Activated CD4-positive, alpha-beta T cell treated with anti-CD3 and anti-CD28 coated beads, Interleukin-2, amount 50 U/mL, for 4 hours (primary cell): ENCODE measurements at regions not wholly inside any gene's neighbourhood (a gene's known extent, or its start where the extent isn't known, plus 50 kb on each side); places are given as distances from the start of the nearest gene placed in this dataset.
"Not testable (repeated sequence)": the region's sequence is repeated elsewhere in the genome, so short reads cannot be mapped to it uniquely, and the experiment has no call there.

Source experiments
- DNase-seq, 2 experiments: peaks; one replicate each; pipeline ENCODE4 v3.0.0-alpha.2; 2020

DNA sequence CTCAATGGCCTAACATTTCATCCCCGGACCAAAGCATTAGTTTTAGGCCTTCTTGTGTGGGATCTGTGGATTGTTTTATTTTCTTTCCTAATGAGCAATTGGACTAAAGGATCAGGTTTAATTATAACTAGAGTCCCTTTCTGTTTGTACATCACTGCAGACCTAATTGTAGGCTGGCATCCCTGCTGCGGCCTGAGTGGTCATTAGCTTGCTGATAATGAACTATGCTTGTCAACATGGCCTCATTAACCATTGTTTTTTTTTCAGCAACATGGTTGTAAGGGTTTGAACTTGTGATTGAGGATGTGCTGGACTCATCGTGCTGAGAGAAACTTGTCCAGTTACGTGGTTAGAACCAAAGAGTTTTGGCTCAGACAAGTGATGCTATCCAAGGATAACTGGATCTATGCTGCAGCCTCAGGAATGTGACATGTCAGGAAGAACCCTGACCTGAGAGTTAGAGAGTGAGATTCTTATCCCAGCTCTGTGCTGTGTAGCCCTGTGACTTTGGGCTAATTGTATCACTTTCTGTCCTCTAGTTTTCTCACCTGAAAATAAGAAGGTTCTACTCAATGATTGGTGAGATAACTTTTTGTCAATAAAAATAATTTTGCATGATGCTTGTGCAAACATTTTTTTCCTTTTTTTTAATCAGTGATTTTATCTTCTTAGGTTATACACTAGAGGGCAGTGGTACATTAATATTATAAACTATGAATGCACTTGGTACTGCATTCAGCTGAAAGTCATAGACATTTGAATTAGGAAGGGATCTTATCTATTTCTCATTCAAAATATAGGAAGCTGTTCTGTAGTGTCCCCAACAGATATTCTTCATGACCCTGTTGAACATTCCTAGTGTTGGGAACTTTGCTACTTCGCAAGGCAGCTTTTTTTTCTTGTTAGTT, 140.9 kb downstream of the RNF144B start:
- no peak for DNase-seq

DNA sequence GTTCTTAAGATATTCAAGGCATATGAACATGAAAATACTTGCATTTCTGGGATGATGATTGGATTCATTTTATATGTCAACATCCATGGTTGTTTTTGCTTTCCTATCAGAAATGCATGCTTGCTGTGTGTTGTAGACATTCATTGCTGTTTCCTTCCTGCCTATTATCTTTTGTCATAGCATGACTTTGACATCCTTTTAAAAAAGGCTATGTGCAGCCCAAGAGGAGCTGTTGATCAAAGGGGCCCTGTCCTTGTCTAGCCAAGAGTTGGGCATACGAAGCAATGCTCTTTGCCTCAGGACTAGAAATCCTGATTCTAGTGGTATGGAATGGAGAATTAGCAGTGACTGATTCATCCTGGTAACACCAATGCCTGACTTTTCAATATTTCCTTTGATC, 143.1 kb downstream of the RNF144B start:
- no peak for DNase-seq

DNA sequence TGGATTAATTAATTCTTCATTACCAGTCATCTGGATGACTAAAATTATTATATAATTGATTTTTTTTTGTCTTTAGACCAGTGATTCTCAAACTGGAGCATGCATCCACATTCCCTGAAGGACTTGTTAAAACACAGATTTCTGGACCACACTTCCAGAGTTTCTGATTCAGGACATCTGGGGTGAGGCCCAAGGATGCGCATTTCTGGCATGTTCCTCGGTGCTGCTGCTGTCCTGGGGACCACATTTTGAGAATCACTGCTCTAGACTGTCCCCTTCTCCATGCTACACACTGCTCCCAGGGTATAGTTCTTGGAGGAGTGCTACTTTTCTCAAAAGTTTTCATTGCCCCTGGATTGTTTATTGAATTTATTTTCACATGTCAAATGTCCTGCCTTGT, 145.0 kb downstream of the RNF144B start:
- no peak for DNase-seq

DNA sequence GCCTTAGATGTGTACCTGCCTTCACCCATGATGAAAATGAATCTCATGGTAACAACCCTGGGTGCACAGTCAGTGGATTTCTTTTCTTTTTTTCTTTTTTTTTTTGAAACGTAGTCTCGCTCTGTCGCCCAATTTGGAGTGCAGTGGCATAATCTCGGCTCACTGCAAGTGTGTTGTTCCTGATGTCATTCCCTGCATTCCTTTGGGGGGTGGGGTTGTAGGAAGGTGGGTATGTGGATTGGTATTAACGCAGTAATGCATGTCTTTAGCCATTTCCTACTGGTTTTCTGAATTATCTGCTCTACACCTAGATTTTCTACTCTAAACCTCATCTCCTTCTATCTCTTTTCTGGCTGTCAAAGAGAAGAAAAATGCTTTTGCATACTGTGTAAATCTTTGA, 146.6 kb downstream of the RNF144B start:
- DNase-seq: no peak

DNA sequence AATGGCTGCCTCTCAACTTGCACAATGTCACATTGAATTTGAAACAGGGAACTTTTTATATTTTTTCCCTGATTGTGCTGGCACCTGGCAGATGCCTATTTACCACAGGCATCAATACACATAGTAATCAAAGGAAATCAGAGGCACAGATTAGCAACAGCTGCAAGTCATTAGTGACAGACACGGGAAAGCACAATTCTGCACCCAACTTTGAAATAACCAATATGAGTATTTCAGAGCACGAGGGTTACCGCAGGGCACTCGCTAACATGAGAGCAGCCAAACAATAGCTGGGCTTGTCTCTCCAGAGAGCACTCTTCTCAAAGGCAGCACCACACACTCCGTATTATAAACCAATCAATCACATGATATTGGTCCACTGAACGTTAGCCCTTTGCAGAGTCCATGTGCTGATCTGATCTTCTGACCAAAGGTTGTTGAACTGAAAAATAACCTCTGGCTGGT, 149.5 kb downstream of the RNF144B start:
- no peak for DNase-seq

DNA sequence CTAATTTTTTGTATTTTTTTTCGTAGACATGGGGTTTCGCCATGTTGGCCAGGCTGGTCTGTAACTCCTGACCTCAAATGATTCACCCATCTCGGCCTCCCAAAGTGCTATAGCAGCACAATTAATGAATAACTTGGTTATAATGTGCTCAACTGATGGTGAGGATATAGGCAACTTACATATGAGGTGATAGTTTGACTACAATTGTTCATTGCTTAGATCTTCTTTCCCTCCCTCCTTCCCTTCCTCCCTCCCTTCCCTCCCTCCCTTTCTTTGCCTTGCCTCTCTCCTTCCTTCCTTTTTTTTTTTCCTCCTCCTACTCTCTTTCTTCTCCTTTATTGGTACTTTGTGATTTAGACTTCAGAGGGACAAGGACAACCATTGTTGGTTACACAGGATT, 151.2 kb downstream of the RNF144B start:
- no peak for DNase-seq

DNA sequence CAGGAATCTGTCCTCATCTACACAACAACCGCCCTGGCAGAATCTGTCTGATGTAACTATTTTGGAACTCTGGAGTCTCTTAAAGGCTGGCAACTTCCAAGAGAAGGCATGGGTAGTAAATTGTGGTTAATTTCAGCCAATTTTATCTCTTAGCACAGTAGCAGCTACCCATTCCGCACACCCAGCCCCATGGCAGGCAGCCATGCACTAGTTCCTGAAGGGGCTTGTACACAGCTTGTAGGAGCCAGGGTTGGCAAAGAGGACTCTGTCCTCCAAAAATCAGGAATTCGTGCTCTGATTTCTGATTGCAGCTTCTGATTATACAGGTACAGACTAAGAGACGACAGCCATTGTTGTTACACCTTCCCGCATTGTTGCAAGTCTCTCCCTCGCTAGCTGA, 155.9 kb downstream of the RNF144B start:
- no peak for DNase-seq

DNA sequence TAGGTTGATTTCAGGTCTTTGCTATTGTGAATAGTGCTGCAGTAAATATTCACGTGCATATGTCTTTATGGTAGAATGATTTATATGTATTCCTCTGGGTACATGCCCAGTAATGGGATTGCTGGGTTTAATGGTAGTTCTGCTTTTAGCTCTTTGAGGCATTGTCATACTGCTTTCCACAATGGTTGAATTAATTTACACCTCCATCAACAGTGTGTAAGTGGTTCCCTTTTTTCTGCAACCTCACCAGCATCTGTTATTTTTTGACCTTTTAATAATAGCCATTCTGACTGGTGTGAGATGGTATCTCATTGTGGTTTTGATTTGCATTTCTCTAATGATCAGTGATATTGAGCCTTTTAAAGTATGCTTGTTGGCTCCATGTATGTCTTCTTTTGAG, 158.0 kb downstream of the RNF144B start:
- not testable (repeated sequence) for DNase-seq

DNA sequence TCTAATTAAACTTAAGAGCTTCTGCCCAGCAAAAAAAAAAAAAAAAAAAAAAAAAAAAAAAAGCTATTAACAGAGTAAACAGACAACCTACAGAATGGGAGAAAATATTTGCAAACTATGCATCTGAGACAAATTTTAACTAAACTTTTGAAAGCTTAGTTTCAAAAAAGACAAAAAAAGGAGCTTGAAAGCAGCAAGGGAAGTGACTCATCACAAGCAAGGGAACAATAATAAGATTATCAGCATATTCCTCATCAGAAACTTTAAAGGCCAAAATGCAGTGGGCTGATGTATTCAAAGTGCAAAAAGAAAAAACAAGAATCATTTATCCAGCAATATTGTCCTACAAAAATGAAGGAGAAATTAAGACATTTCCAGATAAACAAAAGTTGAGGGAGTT, 158.6 kb downstream of the RNF144B start:
- DNase-seq: no peak

DNA sequence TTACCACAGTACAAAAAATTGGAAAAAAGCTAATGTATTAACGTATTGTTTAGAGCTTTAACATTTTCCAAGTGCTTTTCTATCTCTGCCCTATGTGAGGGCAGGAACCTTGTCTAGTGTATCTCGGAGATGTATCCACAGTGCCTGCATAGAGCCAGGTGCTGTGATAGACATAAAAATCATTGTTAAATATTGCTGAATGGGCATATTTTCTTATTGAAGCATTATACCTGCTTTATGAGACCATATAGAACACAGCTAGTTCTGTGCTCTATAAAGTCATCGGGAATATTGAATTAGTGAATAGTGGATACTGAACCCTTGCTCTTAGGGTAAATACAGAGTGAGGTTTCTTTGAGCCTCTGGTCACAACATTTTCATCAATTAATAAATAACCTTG, 163.0 kb downstream of the RNF144B start:
- no peak for DNase-seq

DNA sequence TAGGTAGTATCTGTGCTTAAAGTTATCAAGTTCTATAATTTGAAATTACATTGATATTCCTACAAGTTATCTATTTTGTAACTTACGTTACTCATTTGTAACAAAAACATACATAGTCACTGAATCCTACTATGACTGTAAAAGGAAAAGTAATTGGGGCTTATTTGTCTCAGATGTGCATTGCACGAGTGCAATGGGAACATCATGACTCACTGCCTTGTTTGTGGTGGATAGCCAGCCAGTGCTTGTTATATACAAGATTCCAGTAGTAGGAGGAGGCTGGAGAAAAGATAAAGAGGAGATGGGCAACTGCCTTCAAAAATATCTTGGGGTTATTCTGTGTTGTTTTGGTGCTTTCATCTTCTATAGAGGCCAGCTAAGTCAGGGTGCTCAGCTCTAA, 164.1 kb downstream of the RNF144B start:
- no peak for DNase-seq

DNA sequence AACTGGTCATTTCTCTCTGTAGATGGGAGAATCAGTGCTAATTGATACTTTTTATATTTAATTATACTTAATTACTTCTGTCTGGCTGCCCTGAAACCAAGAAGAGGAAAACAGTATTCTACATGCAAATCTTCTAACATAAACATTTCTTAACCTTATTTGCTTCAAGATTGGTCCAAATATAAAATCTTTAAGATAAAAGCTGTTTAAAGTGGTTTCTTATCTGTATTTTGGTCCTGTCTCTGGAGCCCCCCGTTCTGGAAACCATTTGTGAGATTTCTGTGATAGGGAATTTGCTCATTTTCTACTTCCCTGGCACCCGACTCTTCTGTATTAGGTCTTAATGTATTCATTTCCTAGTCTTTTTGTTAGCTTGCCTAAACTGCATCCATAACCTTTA, 168.6 kb downstream of the RNF144B start:
- no peak for DNase-seq

DNA sequence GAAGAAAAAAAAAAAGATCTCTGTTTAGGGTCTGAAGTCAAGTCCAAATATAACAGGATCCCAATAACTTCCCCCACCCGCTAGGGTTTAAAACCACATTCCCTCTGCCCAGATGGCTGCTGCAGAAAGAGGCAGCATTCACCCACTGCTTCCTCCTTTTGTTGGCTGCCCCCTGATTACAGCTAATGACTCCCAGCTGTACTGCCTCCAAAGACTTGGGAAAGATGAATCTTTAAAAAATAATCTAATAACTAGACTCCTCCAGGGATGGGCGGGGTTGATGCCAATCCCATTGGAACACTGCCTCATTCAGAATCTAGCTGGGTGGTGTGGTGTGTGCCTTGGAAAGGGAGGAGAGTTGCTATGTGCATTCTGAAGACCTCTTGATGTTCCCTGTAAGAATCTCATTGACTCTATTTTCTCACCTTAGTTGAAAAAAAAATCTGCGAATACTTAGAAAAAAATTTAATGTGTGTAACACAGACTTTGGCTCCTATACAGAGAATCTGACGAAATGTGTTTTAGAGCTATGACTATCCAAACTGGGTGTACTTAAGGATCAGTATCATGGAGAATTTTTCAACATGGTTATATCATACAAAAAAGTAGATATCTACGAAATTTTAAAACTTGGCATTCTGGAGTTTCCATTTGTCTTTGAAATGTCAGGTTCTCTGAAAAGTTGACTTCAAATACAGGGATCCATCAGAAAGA, 174.0 kb downstream of the RNF144B start:
- no peak for DNase-seq

DNA sequence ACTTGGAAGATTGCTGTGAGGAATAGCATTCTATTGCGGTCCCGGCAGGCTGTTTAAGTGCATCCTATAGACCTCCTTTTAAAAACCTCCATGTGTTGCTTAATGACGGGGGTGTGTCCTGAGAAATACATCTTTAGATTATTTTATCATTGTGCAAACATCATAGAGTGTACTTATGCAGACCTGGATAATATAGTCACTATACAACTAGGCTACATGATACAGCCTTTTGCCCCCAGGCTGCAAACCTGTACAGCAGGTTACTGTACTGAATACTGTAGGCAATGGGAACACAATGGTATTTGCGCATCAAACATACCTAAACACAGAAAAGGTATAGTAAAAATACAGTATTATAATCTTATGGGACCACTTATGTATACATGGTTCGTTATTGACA, 175.6 kb downstream of the RNF144B start:
- DNase-seq: no peak

DNA sequence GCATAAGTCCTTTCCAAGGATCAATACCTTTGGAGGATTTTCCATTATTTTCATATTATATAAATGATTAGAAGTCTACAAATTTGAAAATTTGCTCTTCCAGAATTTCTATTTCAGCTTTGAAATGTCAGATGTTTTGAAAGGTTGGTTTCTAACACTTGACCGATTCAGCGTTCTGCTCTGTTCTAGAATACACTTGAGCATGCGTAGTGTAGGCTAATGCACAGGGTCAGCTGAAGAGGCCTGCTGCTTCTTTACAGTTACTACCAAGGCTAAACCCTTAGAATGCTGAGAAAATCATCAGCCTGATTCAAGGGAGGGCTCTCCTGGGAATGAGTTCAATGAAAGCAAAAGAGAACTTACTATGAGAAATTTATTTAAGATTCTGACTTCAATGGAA, 177.6 kb downstream of the RNF144B start:
- DNase-seq: no peak

DNA sequence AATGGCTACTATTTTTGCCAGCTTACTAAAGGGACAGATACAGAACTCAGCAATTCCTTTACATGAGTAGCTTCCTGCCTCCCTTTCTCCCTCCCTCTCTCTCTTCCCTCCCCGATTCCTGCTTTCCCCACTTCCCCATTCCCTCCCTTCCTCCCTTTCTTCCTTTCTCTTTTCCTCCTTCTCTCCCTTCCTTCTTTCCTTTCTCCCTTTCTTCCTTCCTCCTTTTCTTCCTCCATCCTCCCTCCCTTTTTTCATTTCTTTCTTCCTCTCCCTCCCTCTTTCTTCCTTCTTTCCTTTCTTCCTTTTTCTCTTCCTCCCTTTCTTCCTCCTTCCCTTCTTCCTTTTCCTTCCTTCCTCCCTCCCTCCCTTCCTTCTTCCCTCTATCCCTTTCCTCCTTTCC, 178.1 kb downstream of the RNF144B start:
- DNase-seq: no peak

DNA sequence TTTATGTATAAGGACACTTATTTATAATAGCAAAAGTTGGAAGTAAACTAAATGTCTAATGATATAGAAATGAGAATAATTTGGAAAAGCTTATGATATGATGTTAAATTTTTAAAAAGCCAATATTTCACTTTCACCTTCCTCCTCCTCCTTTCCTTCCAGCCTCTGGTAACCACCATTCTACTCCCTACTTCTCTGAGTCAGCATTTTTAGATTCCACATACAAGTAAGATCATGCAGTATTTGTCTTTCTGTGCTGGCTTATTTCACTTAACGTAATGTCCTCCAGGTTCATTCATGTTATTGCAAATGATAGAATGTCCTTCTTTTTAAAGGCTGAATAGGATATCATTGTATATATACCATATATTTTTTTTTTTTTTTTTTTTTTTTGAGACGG, 180.2 kb downstream of the RNF144B start:
- DNase-seq: no peak

DNA sequence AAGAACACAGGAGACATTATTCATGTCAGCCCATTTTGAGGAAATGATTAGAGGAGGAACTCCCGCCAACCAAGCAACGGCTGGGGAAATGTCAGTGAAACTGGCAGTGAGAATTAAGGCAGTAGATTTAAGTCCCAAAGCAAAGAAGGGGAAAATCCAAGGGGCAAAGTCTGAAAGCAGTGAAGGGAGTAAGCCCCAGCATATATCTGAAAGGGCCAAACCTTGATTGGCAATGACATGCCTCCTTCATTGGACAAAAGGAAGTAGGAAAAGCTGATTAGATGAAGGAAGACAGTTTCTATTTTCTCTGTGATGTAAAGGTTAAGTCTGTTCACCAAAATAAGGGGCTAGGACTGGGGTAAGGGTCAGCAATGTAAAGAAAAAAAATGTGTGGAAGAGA, 190.3 kb downstream of the RNF144B start:
- no peak for DNase-seq

DNA sequence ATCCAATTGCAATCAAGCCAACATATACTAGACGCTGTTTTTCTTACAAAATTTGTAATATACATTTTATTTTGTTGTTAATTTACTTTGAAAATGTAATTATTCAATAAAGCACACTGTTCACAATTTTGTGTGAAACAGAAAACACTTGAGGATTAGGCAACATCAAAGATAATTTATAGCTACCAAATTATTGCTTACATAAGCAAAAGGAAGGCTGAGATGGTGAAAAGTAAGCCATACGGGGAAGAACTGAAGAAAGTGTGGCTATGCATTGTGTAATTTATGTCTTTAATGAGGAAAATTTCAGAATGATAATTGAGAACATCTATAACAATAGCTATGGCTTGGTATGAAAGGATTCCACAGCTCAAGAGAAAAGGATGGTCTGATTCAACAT, 192.0 kb downstream of the RNF144B start:
- no peak for DNase-seq

DNA sequence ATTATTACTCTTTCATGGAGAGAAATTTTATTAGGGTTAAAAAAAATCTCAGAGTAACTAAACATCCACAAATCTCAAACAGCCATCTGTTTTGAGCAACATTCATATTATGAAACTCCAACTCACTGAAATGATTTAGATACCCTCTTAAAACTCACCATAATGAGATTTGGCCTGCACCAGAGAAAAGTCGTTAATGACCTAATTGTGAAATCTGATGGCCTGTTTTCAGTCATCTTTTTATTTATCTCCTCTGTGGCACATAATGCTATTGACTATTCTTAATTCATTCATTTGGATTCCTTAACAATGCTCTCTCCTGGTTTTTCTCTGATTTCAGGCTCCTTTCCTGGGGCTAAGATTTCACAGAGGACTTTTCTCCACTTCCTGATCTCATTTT, 192.7 kb downstream of the RNF144B start:
- DNase-seq: no peak

DNA sequence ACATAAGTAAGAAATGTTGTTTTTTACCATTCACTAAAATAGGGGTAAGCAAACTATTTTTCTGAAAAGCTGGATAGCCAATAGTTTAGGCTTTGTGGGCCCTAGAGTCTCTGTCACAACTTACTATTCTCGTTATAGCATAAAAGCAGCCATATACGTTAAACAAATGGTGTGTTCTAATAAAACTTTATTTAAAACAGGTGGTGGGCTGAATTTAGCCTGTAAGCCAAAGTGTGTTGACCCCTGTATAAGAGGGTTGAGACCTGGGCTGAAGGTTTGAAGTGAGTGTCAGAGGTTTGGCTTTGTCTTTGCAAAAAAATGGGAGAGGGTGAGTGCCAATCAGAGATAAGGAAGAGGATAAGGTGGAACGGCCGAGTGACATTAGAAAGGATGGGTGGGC, 197.2 kb downstream of the RNF144B start:
- DNase-seq: no peak

DNA sequence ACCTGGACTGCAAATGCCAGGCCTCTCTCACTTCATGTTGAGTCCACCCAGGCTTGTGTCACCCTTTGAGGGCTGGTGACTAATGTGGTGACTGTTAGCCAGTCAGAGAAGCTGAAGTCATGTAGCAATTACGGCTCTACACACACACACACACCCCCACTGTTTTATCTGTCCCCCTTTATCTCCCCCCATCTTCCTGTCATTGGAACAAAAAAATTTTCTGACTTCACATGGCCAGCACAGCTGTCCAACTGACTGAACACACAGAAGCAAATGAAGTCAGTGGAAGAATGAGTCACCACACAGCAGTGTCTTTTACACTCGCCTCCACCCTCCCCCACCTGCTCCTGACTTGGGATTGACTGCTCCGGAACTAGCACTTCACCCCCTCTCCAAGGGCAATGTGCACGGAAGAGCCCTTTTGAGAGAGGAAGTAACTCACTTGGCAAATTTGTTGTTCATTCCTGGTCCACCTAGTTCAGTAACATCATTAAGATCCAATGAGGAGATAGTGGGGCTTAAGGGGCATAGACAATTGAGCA, 198.0 kb downstream of the RNF144B start:
- no peak for DNase-seq

DNA sequence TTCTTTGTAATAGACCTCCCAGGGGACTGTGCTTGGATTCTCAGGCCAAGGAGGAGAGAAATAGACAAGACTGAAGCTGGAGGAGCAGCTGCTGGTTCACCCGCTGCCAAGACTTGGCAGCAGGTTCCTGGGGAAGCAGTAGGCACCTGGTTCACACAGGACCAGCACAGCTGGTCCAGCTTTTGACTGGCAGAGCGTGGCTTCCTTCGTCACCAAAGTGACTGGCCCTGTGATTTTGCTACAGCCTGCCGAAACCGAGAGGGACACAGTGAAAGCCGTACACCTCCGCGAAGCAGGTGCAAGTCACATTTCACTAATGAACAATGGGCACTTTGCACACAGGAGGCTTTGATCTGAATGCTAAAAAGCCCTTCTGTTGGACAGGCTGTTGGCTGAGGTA, 199.0 kb downstream of the RNF144B start:
- no peak for DNase-seq
